Mucosa of rectum (tissue), 2 donors: ENCODE measurements at regions not wholly inside any gene's neighbourhood (a gene's known extent, or its start where the extent isn't known, plus 50 kb on each side); places are given as distances from the start of the nearest gene placed in this dataset.

Experiments used
- H3K27ac ChIP-seq, 2 donors: one replicate each; pipeline ENCODE4 v1.7.0; 2013; ENCODE audit warnings: inconsistent platforms in 2 of 2, low read depth in 2 of 2, low read length in 2 of 2
- H3K27me3 ChIP-seq, 2 donors: one replicate each; pipeline ENCODE4 v1.7.0; 2013; ENCODE audit warnings: low read length in 2 of 2; ENCODE audit not compliant: control insufficient read depth in 2 of 2, insufficient read depth in 2 of 2
- H3K36me3 ChIP-seq, 2 donors: one replicate each; pipeline ENCODE4 v1.7.0; 2013; ENCODE audit warnings: low read length in 2 of 2; ENCODE audit not compliant: control insufficient read depth in 2 of 2, insufficient read depth in 2 of 2
- H3K4me1 ChIP-seq, 2 donors: one replicate each; pipeline ENCODE4 v1.7.0; 2013; ENCODE audit warnings: low read length in 2 of 2, mild to moderate bottlenecking in 1 of 2; ENCODE audit not compliant: control insufficient read depth in 2 of 2, insufficient read depth in 2 of 2
- H3K4me3 ChIP-seq, 2 donors: one replicate each; pipeline ENCODE4 v1.7.0; 2013; ENCODE audit warnings: low read length in 2 of 2
- H3K9ac ChIP-seq, 2 donors: one replicate each; pipeline ENCODE4 v1.7.0; 2013; ENCODE audit warnings: low read length in 2 of 2, low read depth in 1 of 2, mild to moderate bottlenecking in 1 of 2
- H3K9me3 ChIP-seq, 2 donors: one replicate each; pipeline ENCODE4 v1.7.0; 2013; ENCODE audit warnings: low read length in 2 of 2; ENCODE audit not compliant: control insufficient read depth in 2 of 2
- donor health status: healthy.
- donor health status: Normal muscosa, but diverticular disease.

DNA sequence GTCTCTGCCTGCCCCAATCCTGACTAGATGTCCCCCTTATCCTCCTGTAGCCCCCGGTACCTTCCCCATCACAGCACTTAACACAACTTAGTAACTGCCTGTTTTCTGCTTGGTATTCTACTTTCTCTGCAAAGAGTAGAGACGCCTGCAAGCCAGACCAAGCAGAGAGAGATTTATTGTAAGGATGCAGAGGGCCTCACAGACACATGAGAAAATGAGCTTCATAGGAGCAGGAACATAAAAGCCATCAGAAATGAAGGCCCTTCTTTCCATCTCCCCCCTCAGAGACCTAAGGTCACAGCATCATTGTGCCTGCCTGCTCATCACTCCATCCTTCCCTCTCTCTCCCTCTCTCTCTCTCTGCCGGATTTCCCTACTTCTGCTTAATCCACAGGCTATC, 305.7 kb upstream of the NOCT start:
- Histone ChIP-seq H3K36me3 (no peaks in the 10 kb centered on the region), H3K27me3 (no peaks in the 10 kb centered on the region), H3K4me1 (no peaks in the 10 kb centered on the region), H3K4me3 (no peak overlapping the region), H3K27ac (no peak overlapping the region), H3K9me3 (no peaks in the 10 kb centered on the region), H3K9ac (no peak overlapping the region)

DNA sequence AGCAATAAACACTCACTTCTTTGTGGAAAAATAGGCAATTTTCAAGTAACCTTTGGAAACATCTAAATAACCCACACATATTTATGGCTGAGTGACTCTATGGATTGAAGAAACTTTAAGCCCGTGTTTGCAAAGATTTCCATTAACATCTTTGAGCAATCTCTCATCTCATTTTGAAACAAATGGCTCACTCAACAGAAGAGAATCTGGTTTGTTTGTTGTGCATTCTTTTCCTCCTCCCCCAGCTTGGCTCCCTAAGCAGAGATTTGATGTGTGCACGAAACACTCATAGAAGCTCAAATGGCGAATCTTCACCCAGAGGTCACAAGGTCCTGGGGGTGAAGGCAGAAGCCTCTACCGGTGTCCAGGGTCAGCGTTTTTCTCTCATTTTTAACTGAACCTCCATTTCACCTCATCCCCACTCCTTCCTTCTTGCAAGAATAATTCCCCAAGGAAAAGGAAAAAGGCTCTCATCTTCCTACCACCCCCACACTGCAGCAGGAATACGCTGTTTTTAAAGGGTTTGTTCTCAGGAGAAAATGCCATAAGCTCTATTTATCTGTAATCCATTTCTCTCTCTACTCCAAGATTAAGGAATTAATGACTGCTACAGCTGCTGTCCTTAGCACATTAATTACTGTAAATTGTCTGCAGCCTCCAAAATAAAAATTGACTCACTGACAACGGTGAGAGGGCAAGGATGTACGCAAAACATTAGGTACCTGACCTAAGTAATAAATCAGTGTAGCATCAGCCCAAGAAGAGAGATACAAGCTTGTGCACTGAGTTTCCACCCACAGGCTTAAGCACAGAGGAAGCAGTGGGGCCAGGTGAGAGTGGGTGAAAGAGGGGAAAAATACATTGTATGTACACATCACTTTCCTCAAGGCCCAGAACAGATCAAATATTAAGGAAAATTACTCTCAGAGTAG, 307.6 kb upstream of the NOCT start:
- Histone ChIP-seq H3K9ac (no peak overlapping the region), H3K4me3 (no peak overlapping the region), H3K27me3 (no peaks in the 10 kb centered on the region), H3K4me1 (no peaks in the 10 kb centered on the region), H3K9me3 (no peaks in the 10 kb centered on the region), H3K36me3 (no peaks in the 10 kb centered on the region), H3K27ac (no peak overlapping the region)

DNA sequence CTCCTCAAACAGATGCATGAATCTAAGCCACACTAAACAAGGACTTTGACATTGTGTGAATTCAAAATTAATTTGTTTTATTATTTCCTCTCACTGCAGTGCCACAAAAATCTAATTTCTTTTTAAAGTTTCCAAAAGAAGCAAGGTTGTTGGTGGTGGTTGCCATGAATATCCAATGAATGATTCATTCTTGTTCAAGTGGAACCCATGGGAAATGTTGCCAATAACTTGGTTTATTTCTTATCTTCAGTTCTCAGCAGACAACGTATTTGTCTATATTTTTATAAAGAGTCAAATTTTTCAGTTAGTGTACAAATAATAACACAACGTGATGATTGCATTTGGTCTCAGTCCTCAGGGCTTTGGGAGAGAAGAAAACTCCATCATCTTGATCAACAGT, 309.4 kb upstream of the NOCT start:
- Histone ChIP-seq H3K27ac (no peak overlapping the region), H3K36me3 (no peaks in the 10 kb centered on the region), H3K9me3 (no peaks in the 10 kb centered on the region), H3K4me3 (no peak overlapping the region), H3K27me3 (no peaks in the 10 kb centered on the region), H3K9ac (no peak overlapping the region), H3K4me1 (no peaks in the 10 kb centered on the region)

DNA sequence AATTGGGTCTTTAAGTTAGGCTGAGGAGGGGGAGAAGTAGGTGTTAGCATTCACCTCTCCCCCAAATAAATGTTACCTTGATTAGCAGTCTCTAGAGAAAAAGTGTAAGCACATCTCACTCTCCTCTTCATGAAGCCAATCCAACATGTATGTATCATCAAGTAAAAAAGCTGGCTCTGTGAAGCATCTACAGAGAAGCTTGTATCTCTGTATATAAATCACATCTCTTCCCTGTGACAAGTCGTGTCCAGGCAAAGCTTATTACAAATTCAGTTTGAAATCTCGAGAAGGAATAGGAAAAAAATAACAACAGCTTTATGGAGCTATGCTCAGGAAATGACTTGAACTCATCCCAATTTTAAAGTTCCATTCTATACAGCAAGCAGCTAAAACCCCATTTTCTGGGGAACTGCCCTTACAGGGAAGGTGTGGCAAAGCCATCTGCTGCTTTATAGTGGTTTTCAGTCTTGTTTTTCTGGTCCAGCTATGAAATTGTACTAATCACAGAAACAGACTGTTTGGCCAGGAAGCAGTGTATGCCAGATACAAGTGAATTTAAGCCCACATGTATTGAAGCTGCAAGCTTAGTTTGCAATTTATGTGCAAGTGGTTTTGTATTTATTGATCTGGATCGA, 313.3 kb upstream of the NOCT start:
- Histone ChIP-seq H3K27me3 (no peaks in the 10 kb centered on the region), H3K9ac (no peak overlapping the region), H3K27ac (no peak overlapping the region), H3K4me3 (no peak overlapping the region), H3K36me3 (no peaks in the 10 kb centered on the region), H3K4me1 (no peaks in the 10 kb centered on the region), H3K9me3 (no peaks in the 10 kb centered on the region)

DNA sequence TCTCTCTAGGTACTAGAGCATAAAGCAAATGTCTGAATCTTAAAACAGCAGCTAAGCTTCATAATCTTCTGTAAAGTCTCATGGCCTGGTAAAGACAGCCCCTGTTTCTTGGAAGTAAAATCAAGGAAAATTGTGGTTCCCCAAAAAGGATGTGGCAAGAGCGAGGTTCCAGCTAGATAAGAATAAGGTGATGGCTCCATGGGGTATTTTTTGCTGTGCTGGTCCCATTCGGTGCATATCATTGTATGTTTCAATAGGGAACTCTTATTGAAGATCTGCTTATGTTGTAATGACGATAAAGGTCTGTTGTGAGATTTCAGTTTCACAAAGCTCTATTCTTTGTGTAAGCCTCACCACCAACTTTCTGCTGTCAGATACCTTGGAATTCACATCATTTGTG, 316.9 kb upstream of the NOCT start:
- H3K4me3 ChIP-seq = no peak overlapping the region
- no peaks in the 10 kb centered on the region for H3K4me1 ChIP-seq
- no peak overlapping the region for H3K27ac ChIP-seq
- H3K9ac ChIP-seq = no peak overlapping the region
- H3K27me3 ChIP-seq = no peaks in the 10 kb centered on the region
- H3K36me3 ChIP-seq = no peaks in the 10 kb centered on the region
- H3K9me3 ChIP-seq = no peaks in the 10 kb centered on the region

DNA sequence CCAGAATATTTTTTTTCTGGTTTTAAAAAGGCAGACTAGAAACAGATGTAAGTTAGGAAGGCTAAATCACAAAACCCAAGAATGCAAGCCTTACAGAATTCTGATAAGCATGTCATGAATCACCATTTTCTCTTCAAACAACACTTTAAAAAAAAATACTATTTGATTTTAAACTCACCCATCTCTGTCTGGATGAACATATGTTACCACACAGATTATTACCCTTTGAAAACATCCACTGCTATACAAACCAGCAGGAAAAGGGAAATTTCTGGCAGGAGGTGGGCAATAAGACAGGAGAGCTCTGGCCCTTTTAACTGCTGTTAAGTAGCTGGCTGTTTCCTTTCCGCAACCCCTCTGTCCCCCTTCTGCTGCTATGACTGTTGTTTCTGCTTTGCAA, 317.7 kb upstream of the NOCT start:
- H3K27me3 ChIP-seq = no peaks in the 10 kb centered on the region
- no peaks in the 10 kb centered on the region for H3K36me3 ChIP-seq
- H3K9ac ChIP-seq = no peak overlapping the region

DNA sequence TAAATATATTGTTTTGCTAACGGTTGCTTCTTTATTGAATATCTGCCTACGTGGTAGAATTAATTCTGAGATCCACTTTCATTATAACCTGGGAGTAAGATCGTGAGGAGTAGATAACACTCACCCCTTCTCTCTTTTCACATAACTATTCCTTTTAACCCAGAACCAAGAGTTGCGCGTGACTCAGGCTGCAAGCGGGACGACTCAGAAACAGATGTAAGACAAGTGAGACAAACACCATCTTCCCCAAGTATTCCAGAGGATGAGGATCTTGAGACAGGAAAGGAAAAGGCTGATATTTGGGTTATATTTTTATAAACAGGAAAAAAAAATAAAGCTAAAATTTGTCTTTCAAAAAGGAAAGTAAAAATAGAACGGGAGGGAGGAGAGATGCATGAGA, 318.8 kb upstream of the NOCT start:
- H3K4me1 ChIP-seq = no peaks in the 10 kb centered on the region
- H3K27ac ChIP-seq = no peak overlapping the region
- no peak overlapping the region for H3K9ac ChIP-seq
- no peak overlapping the region for H3K4me3 ChIP-seq
- no peaks in the 10 kb centered on the region for H3K9me3 ChIP-seq
- no peaks in the 10 kb centered on the region for H3K27me3 ChIP-seq
- H3K36me3 ChIP-seq = no peaks in the 10 kb centered on the region

More for the DNA sequence above, 317.7 kb upstream of the NOCT start:
- H3K27ac ChIP-seq = no peak overlapping the region
- no peaks in the 10 kb centered on the region for H3K9me3 ChIP-seq
- H3K4me3 ChIP-seq = no peak overlapping the region
- H3K4me1 ChIP-seq = no peaks in the 10 kb centered on the region

DNA sequence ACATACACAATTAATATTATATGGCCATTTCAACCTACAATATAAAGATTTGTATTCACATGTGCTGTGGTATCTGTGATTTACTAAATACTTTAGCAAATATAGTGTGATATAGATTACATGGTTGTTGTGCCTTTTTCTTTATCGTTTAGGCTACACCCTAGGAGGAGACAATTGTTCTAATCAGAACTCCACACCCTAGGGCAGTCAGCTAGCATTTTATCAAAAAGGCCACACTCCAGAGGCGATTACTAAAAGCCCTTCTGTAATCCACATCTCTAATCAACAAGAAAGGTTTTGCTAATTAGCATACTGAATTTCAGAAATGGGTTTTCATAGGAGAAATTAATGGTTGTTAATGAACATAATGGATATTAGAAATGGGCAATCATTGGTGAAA, 319.5 kb upstream of the NOCT start:
- no peak overlapping the region for H3K27ac ChIP-seq
- no peaks in the 10 kb centered on the region for H3K4me1 ChIP-seq
- H3K27me3 ChIP-seq = no peaks in the 10 kb centered on the region

DNA sequence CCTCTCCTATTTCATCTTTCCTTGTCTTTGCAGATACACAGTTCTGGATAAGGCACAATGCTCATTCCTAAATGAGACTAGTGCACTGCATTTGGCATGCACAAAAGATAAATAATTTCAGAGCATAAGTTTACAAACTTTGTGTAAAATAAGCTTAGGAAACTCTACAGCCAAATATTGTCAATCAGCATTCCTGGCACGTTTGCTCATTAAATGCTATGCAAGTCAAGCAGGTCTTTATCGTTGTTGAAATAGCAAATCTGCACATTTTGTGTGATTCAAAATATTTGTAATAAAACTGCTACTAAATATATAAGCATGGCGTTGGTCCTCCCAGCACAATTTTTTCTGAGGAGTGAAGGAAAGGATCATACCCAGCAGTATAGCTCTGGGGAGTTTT, 322.1 kb upstream of the NOCT start:
- Histone ChIP-seq H3K9me3 (no peaks in the 10 kb centered on the region), H3K27ac (no peak overlapping the region), H3K36me3 (no peaks in the 10 kb centered on the region), H3K27me3 (no peaks in the 10 kb centered on the region), H3K4me1 (no peaks in the 10 kb centered on the region), H3K4me3 (no peak overlapping the region), H3K9ac (no peak overlapping the region)

More for the DNA sequence above, 319.5 kb upstream of the NOCT start:
- Histone ChIP-seq H3K9ac (no peak overlapping the region), H3K36me3 (no peaks in the 10 kb centered on the region), H3K4me3 (no peak overlapping the region), H3K9me3 (no peaks in the 10 kb centered on the region)

DNA sequence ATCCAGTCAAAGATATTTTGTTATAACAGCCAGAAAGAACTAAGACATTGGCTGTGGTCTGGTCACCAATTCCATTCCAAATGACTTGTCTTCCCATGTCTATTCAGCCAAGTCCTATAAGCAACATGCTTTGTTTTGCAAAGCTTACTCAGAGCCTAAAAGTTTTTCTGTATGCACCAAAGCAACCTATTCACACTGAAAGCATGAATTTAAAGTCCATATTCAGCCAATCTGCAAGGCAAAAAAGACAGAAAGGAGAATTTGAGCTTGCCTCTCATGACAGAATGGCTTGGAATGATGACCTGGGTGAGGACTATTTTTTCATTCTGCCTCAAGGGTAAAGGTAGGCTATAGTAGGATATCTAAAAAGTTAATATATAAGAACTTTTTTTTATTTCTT, 323.2 kb upstream of the NOCT start:
- no peak overlapping the region for H3K4me3 ChIP-seq
- H3K9ac ChIP-seq = no peak overlapping the region
- H3K27ac ChIP-seq = no peak overlapping the region

More for the DNA sequence above, 323.2 kb upstream of the NOCT start:
- Histone ChIP-seq H3K27me3 (no peaks in the 10 kb centered on the region), H3K9me3 (no peaks in the 10 kb centered on the region), H3K36me3 (no peaks in the 10 kb centered on the region), H3K4me1 (no peaks in the 10 kb centered on the region)
